Upper lobe of left lung (tissue), 6 donors: ENCODE measurements at regions not wholly inside any gene's neighbourhood (a gene's known extent, or its start where the extent isn't known, plus 50 kb on each side); places are given as distances from the start of the nearest gene placed in this dataset.

Experiments
- ATAC-seq, 2 donors: fragments of 200-7000 bp; cut with Tn5 transposase; one replicate each; pipeline ENCODE4 v1.9.1; 2022; ENCODE audit warnings: mild to moderate bottlenecking in 2 of 2, moderate library complexity in 2 of 2; ENCODE audit not compliant: low FRiP score in 2 of 2
- DNase-seq, 2 donors: peaks; one replicate each; pipeline ENCODE4 v3.0.0-alpha.2; 2019 to 2020
- H3K27ac ChIP-seq, 4 donors: fragments of 200-600 bp; sonication (generic); one replicate each; pipeline ENCODE4 v1.5.1; 2016 to 2019
- H3K27me3 ChIP-seq, 4 donors: fragments of 200-600 bp; sonication (generic); one replicate each; pipeline ENCODE4 v1.5.1; 2017 to 2019
- H3K36me3 ChIP-seq, 4 donors: fragments of 200-600 bp; sonication (generic); one replicate each; pipeline ENCODE4 v1.5.1; 2016 to 2019
- H3K4me1 ChIP-seq, 4 donors: fragments of 200-600 bp; sonication (generic); one replicate each; pipeline ENCODE4 v1.5.1; 2018 to 2019
- H3K4me3 ChIP-seq, 4 donors: fragments of 200-600 bp; sonication (generic); one replicate each; pipeline ENCODE4 v1.5.1; 2017 to 2019; ENCODE audit warnings: mild to moderate bottlenecking in 2 of 4, moderate library complexity in 1 of 4
- H3K9me3 ChIP-seq, 4 donors: fragments of 200-600 bp; sonication (generic); one replicate each; pipeline ENCODE4 v1.5.1; 2018 to 2019
- CTCF ChIP-seq, 6 experiments: fragments of 450-650 bp in 4 of 6; fragments of 200-600 bp in 2 of 6; sonication (generic) in 2 of 6; IDR thresholded peaks; one replicate each; pipeline ENCODE4 v1.5.1; 2016 to 2019; ENCODE audit warnings: antibody characterized with exemption in 6 of 6
- EP300 ChIP-seq, 4 donors: sonication (generic); formaldehyde crosslinking; IDR thresholded peaks; one replicate each; pipeline ENCODE4 v1.5.1; 2017; ENCODE audit warnings: antibody characterized with exemption in 4 of 4, control low read depth in 2 of 4
- POLR2A ChIP-seq, 4 donors: fragments of 450-650 bp; IDR thresholded peaks; one replicate each; pipeline ENCODE4 v1.5.1; 2016 to 2017; ENCODE audit warnings: antibody characterized with exemption in 4 of 4, mild to moderate bottlenecking in 2 of 4
- POLR2AphosphoS5 ChIP-seq, 2 donors: sonication (generic); formaldehyde crosslinking; IDR thresholded peaks; one replicate each; pipeline ENCODE4 v1.5.1; 2017; ENCODE audit warnings: antibody characterized with exemption in 2 of 2
- WGBS, 2 donors: methylation state at CpG; one replicate each; pipeline ENCODE4 v1.1.5; 2017 to 2018; 5-methylcytosine and 5-hydroxymethylcytosine counted together
- donor health status: DM: no; HTN: no; CAD: no; lungs with moderate emphysema.
- donor health status: DM: no; HTN: yes; CAD: no; lungs with severe emphysema.

- WGBS, 2 donors = 22 to 52% methylated on average over 1 of the region's 1 CpG
- no peak overlapping the region for H3K4me3 ChIP-seq
- no peak for DNase-seq
- H3K4me1 ChIP-seq = no peaks in the 10 kb centered on the region
- no peaks in the 10 kb centered on the region for H3K27me3 ChIP-seq
- TF ChIP-seq POLR2AphosphoS5 (IDR thresholded peaks at IDR 0.05) (no peak), EP300 (IDR thresholded peaks at IDR 0.05) (no peak), CTCF (IDR thresholded peaks at IDR 0.05) (no peak), POLR2A (IDR thresholded peaks at IDR 0.05) (no peak)
- H3K9me3 ChIP-seq = no peaks in the 10 kb centered on the region
- no peaks in the 10 kb centered on the region for H3K36me3 ChIP-seq
- no peak for ATAC-seq
- no peak overlapping the region for H3K27ac ChIP-seq
Measured at GRCh38 chrX:33840176-33840575, 291.9 kb downstream of the FAM47A start.

GRCh38 chrX:33831211-33831610 is 300.9 kb downstream of the FAM47A start:
- no peak overlapping the region for H3K27ac ChIP-seq
- H3K4me3 ChIP-seq = no peak overlapping the region
- WGBS, 2 donors = 47 to 65% methylated on average over 2 of the region's 2 CpGs
- ATAC-seq = no peak
- H3K27me3 ChIP-seq = no peaks in the 10 kb centered on the region
- TF ChIP-seq POLR2AphosphoS5 (IDR thresholded peaks at IDR 0.05) (no peak), EP300 (IDR thresholded peaks at IDR 0.05) (no peak), CTCF (IDR thresholded peaks at IDR 0.05) (no peak), POLR2A (IDR thresholded peaks at IDR 0.05) (no peak)
- H3K4me1 ChIP-seq = no peaks in the 10 kb centered on the region
- no peaks in the 10 kb centered on the region for H3K36me3 ChIP-seq
- peaks cover 0 to 11% (median 0%) of the 10 kb centered on the region in 4 donors for H3K9me3 ChIP-seq
- no peak for DNase-seq

- 75% methylated on average over 7 of the region's 7 CpGs; no CpG with 5 or more reads in 1 of the 2 donors for WGBS, 2 donors
- H3K4me1 ChIP-seq = no peaks in the 10 kb centered on the region
- no peaks in the 10 kb centered on the region for H3K36me3 ChIP-seq
- DNase-seq (no peak), ATAC-seq (peak in 1 of 2 donors; percentile 71)
- no peaks in the 10 kb centered on the region for H3K9me3 ChIP-seq
- no peak overlapping the region for H3K27ac ChIP-seq
- H3K27me3 ChIP-seq = no peaks in the 10 kb centered on the region
- TF ChIP-seq POLR2AphosphoS5 (IDR thresholded peaks at IDR 0.05) (no peak), EP300 (IDR thresholded peaks at IDR 0.05) (no peak), POLR2A (IDR thresholded peaks at IDR 0.05) (no peak)
- no peak overlapping the region for H3K4me3 ChIP-seq
Measured at GRCh38 chrX:33817266-33817665, 314.8 kb downstream of the FAM47A start.

- H3K4me1 ChIP-seq = no peaks in the 10 kb centered on the region
- no peak for TF ChIP-seq EP300 (IDR thresholded peaks at IDR 0.05)
Measured at GRCh38 chrX:33808636-33809035, 323.5 kb downstream of the FAM47A start.

GRCh38 chrX:33784548-33784947 is 347.6 kb downstream of the FAM47A start:
- no peak overlapping the region for H3K4me3 ChIP-seq
- H3K27me3 ChIP-seq = no peaks in the 10 kb centered on the region
- no peaks in the 10 kb centered on the region for H3K9me3 ChIP-seq
- no peaks in the 10 kb centered on the region for H3K4me1 ChIP-seq
- no peak for TF ChIP-seq POLR2AphosphoS5 (IDR thresholded peaks at IDR 0.05)
- no peak for TF ChIP-seq POLR2A (IDR thresholded peaks at IDR 0.05)
- no peak for TF ChIP-seq CTCF (IDR thresholded peaks at IDR 0.05)
- no peak for TF ChIP-seq EP300 (IDR thresholded peaks at IDR 0.05)
- no peak for ATAC-seq
- H3K27ac ChIP-seq = no peak overlapping the region
- no peaks in the 10 kb centered on the region for H3K36me3 ChIP-seq
- no peak for DNase-seq

More at GRCh38 chrX:33808636-33809035, 323.5 kb downstream of the FAM47A start:
- no peaks in the 10 kb centered on the region for H3K27me3 ChIP-seq
- no peak overlapping the region for H3K27ac ChIP-seq
- H3K36me3 ChIP-seq = no peaks in the 10 kb centered on the region
- 56 to 60% methylated on average over 3 to 5 of the region's 5 CpGs for WGBS, 2 donors
- DNase-seq = no peak
- peaks cover 0 to 2% (median 0%) of the 10 kb centered on the region in 4 donors for H3K9me3 ChIP-seq
- no peak for ATAC-seq
- no peak overlapping the region for H3K4me3 ChIP-seq

- Histone ChIP-seq H3K27me3 (no peaks in the 10 kb centered on the region), H3K27ac (no peak overlapping the region), H3K9me3 (peaks cover 0 to 6% (median 0%) of the 10 kb centered on the region in 4 donors), H3K4me1 (no peaks in the 10 kb centered on the region), H3K4me3 (no peak overlapping the region), H3K36me3 (no peaks in the 10 kb centered on the region)
- ATAC-seq (no peak), DNase-seq (no peak)
- WGBS, 2 donors = 81% methylated on average over 11 of the region's 11 CpGs; no CpG with 5 or more reads in 1 of the 2 donors
- TF ChIP-seq EP300 (IDR thresholded peaks at IDR 0.05) = no peak
- TF ChIP-seq POLR2A (IDR thresholded peaks at IDR 0.05) = no peak
- TF ChIP-seq POLR2AphosphoS5 (IDR thresholded peaks at IDR 0.05) = no peak
- TF ChIP-seq CTCF (IDR thresholded peaks at IDR 0.05) = no peak
Measured at GRCh38 chrX:33741807-33742206, 390.3 kb downstream of the FAM47A start.
